DMS53 treated with DMSO at 0.1 percent for 48 hours (cell line): ENCODE measurements at regions not wholly inside any gene's neighbourhood (a gene's known extent, or its start where the extent isn't known, plus 50 kb on each side); places are given as distances from the start of the nearest gene placed in this dataset.
"Not testable (repeated sequence)": the region's sequence is repeated elsewhere in the genome, so short reads cannot be mapped to it uniquely, and the experiment has no call there.

Source experiments
- DNase-seq: peaks from one replicate; lab custom pipeline; 2025; ENCODE audit not compliant: unreplicated experiment; lab: John Stamatoyannopoulos, UW

DNA sequence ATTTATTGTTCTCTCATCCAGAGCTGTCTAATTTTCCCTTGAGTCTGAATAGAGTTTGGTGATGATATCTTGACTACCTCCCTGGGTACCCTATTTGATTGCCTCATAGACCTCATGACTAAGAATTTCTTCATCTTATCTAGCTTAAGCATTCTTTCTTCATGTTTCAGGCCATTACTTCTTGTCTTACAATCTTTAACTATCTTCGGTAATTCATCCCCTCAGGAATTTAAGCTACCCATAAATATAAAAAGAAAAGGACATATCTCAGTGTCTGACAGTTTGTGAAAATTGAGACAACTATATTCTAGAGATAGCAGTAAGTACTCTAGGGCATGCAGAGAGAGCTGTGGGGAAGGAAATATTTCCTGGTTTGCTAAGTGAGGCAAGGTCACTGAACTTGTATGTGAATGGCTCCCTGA, 466.1 kb upstream of the GRID2 start:
- DNase-seq, result no peak

DNA sequence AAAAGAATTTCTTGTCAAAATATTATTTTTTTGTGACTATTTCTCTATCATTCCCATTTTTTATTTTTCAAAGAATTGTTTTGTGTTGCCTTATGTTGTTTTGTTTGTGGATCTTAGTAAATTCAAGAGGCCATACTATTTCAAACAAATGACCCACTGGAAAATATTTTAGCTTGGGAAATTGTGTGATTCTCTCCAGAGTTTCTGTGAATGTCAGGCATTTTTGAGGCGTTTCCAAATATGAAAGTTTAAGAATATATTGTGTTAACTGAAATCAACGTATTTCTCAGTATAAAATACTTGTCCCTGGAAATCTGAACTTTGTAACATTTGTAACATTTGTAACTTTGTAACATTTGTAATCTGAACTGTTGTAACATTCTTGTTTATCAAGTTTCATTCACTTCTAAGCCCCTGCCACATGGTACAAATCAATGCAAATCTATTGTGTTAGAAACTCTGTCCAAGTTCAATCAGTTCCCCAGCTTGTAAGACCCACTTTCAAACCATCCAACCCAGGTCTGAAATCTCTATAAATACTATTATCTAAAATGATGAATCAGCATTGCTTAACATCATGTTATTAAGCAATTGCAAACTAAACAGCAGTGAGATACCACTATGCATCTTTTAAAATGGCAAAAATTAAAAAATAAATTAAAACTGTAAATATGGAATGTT, 465.4 kb upstream of the GRID2 start:
- DNase-seq, result no peak

DNA sequence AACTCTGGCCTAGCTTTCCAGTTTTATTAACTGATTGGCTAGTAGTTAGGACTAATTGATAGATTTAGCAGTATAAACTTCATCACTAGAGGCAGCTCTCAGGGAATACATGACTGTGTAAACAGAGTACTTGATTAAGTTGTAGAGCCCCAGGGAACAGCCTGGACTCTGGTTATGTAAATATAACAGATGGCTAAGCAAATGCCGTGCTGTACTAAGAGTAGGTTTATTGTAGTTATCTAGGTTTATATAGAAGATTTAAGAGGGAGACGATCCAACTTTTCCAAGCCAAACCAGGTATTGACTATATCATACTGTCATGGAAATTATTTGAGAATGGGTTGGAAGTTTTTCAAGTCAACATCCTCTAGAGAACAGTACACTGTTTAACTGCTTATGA, 463.4 kb upstream of the GRID2 start:
- peak; percentile 64 for DNase-seq

DNA sequence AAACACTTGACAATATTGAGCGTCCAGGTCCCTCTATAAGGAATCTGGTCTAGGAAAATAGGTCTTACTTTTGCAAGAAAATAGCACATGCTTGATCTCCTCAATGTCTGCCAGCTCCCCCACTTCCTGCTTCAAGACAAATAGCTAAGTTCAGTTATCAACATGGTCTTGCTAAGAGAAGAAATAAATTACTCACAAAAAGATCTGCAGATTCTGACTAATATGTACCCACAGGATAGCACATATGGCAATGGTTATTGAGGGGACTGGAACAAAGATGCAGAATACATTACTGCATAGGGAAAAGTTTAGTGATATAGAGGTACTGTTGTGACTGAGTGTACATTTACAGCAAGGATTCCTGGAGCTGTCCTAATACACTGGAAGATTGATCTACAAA, 457.5 kb upstream of the GRID2 start:
- DNase-seq, result no peak

DNA sequence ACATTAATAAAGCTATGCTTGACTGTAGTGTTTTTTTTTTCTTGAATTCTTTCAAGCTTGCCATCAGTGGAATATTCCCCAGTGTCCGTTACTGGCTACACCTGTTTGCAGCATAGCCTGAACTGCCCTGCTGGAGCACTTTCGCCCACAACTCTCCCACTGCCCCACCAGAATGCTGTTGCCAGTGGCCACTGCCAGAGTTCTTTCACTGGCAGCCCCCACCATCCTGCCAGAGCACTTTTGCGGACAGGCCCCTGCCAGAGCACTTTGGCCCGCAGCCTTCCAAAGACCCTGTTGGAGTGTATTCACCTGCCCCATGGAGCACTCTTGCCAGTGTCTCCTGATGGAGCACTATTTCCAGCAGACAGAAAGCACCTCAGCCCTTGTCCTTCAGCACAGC, 452.3 kb upstream of the GRID2 start:
- no peak for DNase-seq

DNA sequence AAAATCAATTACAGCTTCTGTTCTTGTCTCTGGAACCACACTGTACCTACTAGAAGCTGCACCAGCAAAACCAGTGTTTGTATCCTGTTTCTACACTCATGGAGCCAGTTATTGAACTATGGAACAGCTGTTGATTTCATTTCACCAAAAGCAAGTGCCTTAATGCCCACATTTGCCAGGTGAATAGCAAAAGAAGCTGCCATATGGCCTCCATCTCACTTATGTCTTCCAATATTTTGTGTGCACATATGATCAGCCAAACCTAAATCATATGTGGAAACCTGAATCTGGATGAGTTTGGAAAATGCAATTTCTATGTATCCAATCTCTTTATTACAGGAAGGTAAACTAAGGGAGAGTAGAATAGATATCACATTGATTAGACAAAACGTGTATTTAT, 415.8 kb upstream of the GRID2 start:
- DNase-seq, result no peak

DNA sequence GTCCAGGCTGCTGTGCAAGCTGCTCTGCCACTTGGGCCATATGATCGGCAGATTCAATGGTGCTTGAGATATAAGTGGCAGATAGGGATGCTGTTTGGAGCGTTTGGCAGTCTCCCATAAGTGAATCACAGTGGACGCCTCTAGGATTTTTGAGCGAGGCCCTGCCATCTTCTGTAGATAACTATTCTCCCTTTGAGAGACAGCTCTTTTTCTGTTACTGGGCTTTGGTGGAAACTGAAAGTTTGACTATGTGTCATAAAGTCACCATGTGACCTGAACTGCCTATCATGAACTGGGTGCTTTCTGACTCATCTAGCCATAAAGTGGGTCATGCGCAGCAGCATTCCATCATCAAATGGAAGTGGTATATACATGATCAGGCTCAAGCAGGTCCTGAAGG, 412.5 kb upstream of the GRID2 start:
- not testable (repeated sequence) for DNase-seq

DNA sequence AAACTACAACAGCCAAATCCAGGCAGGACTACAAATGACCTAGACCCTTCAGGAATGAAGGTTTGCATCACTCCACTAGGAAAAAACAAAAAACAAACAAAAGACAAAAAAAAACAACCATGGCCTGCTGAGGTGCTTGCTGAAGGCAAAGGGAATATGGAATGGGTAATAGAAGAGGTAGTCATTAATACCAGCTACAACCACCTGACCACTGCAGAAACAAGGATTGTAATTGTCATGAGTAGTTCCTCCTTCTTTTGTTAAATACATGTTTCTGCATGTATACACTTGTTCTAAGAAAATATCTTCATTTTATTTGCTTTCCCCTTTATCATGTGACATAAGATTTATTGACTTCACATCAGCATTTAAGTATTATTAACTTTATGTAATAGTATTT, 409.8 kb upstream of the GRID2 start:
- no peak for DNase-seq

DNA sequence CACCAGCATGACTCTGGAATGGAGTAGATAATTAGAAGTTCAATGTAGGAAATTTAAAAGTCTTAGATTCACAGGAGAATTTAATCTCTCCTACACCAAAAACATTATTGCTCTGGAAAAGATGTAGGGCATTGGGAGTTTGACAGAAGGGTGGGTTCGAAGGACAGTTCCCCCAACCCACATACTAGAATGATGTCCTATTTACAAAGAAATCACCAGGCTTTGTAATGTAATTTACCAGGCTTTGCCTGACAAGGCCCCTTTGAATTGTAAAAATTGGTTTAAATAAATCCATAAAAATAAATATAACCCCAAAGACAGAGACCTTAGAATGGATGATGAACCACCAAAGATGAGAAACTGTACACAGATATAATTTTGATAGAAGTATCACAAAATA, 399.2 kb upstream of the GRID2 start:
- no peak for DNase-seq

DNA sequence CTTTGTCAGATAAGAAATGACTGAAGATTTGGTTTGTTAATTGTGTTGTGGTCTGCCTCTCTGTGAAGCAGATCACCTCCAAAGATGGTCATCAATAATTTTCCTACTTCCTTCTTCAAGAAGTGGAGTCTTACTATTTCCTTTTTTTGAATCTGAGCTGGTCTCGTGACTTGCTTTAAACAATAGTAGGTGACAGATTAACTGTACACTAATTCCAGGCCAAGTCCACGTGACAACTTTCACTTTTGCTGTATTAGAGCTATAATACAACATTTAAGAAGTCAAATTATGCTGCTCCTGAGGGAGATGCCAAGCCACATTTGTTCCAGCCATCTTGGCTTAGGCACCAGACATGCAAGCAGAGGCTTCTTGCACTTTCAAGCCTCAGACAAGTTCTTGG, 393.8 kb upstream of the GRID2 start:
- no peak for DNase-seq

DNA sequence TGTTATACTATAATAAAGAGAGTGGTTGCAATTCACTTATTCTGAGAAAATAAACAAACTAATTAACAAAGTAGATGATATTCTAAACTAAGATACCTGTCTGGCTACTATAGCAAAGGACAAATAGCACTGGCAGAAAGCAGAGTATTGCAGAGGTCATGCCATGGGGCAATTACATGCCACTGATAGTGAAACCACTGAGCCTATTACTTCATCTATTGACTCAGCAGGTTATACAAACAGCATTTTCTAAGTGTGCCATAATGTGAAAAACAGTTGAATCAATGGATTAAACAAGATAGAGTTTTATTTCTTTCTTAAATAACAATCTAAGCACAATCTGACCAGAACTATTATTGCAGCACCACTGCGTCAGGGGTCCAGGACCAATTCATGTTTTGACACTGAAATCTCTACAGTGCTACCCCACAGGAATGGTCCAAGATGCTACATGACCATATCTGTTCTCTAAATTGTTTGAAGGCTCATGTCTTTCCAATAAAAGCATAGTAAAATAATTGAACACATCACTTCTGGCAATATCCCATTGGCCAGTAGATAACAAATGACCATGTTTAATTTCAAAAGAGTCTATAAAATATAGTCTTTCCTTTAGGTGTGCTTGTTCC, 389.5 kb upstream of the GRID2 start:
- peak; percentile 79 for DNase-seq

DNA sequence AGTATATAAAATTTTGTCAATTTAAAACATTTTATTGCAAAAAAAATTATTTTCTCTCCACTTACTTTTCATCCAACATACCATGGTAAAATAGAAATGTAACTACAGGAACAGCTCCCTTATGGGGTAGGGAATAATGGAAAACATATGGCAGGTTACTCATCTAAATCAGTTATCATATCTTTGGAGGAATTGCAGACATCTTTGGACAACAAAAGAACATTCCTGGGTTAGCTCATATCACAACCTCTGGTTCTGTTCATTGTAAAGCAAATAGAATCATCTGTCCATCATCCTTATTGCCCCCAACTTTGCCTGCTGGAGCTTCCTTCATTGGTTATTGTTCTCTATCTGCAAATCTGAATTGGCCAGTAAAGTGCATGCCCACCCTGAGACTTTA, 387.5 kb upstream of the GRID2 start:
- no peak for DNase-seq

DNA sequence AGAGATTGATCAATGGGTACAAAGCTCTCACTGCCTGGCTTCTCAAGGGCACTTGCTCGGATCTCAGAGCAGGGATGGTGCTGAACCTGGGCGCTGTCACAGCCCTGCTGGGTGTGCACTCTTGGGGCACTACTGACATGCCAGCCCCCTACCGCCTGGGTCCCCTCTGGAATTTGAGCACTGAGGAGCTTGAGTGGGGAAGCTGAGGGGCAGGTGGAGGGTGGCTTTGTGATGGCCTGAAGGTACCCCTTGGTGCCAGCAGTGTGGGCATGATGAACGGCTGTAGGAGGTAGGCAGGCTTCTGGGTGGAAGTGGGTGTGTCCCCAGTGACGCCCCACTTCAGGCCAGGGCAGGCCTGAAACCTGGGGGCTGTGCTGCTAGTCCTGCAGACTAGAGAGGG, 379.1 kb upstream of the GRID2 start:
- DNase-seq, result no peak

DNA sequence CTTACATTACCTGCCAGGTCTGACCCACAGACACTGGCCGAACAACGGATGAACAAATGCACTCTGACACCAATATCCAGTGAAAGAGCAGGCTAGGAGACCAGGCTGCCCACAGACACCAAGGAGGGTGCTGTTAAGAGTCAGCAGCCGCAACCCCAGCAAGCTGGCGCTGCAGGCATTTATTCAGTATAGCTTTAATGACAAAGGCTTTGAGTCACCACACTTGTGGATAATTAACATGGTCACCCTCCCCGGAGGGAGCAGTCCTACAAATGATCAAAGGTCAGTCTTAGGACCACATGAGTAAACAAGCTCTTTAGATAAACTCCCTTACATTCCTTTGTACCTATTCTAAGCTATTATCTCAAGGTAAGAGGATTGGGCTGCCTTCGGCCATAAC, 368.5 kb upstream of the GRID2 start:
- no peak for DNase-seq

DNA sequence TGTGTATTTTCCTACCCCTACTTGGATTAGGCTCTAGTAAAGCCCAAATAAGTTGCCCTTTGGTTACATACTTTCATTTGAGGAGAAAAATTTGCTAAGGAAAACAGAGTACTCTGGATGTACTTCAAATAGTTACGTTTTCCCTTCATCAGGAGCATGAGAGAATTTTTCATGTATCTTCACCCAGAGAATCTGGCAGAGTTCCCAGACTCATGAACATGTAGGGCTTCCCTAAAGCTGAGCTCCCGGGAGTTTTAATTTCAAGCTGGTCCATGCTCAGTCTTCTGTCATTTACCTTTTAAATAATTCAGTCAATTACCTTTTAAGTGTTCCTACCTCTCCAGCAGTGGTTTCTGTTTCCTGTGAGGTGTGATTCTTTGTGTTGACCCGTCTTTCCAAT, 367.5 kb upstream of the GRID2 start:
- no peak for DNase-seq

DNA sequence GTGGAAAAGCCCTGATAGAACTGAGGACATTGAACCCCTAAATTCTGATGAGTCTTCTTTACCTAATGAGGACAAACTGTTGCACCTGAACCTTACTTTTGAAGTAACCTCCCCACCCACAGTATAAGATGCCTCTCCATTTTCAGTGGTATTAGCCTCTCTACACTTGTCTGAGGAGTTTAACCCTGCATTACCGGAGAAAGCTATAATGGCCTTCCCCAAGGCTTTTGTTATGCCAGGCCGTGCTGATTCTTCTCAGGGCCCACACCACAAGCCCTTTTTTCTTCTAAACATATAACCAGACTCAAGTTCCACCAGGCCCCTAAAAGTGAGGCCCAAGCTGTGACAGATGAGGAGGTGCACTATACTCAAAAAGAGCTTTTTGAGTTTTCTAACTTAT, 345.8 kb upstream of the GRID2 start:
- no peak for DNase-seq

DNA sequence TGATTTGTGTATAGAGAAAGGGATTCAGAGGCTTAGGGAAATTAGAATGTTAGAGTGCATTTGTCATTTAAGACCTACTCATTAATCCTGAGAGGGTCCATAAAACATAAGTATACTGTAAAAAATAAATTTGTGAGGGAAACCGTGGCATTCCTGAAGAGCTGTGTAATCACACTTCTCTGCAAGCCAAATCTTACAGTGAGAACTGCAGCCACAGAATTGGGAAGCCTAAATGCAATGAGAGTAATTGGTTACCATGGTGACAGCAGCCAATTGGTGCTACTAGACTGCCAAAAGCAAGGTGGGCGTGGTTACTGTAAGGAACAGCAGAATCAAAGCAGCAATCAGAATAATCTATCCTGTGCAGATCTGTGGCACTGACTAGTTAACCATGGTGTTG, 345.2 kb upstream of the GRID2 start:
- no peak for DNase-seq

DNA sequence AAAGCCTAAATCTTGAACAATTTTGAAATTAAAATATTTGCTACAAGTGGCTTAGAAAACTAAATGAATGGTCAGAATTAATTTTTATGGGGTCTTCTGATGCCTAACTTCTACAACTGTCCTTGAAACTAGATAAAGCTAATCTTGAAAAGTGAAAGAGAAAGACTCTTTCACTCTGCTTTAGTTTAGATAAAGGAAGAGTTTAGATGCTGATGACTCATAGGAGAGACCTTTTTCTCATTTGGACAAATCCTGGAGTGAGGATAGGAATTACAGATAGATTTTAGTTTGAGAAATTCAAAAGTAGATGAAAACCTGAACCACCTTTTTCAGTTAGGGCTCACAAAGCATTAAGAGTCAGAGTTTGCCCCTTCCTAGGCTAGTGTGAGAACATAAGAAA, 342.3 kb upstream of the GRID2 start:
- no peak for DNase-seq

DNA sequence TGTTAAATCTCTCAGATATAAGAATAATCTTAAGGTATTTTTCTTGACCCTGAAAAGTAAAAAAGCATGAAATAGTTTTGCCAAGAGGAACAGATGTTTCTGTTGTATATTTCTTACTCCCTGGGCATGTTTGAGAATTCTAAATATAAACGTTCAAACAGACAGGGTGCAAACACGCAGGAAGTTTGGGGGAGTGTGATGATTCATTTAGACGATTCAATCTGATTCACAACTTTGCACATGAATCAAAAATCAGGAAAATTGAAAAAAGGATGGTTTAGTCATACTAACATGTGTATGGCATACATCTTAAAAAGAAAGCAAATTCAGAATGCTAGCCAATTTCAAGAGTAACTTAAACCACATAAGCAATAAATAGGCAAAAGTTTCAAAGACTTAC, 340.3 kb upstream of the GRID2 start:
- DNase-seq, result no peak

DNA sequence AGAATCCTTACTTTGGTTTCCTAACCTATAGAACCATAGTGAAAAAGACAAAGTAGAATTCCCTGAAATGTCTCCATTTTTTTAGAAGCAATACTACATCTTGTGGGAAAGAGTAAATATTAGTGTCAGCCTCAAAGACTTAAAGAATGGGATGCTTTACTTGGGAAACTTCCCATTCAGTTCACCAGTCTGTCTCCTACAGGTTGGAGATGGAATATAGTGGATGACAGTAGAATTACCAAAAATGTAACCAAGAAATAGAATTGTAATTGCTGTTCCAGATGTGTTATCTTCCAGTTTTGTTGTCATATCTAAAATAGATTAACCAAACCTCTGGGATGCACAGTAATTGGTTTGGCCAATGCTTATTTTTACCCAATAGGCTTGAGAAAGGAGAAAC, 338.6 kb upstream of the GRID2 start:
- no peak for DNase-seq

DNA sequence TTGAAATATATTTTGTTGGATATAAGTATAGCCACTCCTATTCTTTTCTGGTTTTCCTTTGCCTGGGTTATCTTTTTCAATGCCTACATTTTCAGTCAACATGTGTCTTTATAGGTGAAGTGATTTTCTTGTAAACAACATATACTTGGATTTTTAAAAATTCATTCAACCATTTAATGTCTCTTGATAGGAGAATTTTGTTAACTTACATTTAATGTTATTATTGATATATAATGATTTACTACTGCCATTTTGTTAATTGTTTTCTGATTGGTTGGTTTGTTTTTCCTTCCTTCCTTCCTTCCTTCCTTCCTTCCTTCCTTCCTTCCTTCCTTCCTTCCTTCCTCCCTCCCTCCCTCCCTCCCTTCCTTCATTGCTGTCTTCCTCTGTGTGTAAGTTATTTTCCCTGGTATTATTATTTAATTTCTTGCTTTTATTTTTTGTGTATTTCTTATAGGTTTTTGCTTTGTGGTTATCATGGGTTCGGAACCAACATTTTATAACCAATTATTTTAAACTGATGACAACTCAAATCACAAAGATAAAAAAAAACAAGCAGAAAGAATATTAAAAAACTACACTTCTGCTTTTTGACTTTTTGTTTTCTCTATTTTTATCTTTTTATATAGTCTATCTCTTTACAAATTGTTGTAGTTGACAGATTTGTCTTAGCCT, 330.1 kb upstream of the GRID2 start:
- DNase-seq, result no peak

DNA sequence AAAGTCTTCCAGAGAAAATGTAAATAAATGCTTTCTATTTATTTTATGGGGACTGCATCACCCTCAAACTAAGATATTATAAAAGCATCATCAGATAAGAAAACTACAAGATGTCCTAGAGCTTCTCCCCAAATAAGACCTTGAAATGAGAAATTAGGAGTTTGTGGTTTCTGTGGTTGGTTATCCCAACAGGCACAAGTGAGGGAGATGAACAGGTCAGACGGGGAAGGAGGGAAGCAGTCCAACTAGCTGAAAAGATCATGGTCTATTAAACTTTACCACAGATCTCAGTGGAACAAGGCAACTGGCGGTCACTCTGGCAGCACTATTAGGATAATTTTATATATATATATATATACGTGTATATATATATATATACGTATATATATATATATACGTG, 319.3 kb upstream of the GRID2 start:
- no peak for DNase-seq

DNA sequence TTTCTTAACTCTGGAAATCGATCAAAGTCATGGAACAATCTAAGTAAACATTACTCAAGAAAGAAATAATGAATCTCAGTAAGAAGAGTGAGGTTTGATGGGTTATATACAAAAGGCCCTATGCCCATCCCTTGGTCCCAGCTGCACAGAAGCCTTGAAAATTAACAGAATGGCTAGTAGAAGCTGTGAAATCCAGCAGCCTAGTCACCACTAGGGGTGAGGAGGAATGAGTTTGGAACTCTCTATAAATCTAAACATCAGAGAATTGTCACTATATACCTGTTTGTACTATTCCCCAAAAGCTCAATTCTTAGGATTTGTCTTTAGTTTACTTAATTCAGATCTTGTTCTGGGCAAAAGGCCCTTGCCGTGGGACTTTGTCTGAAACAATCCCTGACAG, 313.9 kb upstream of the GRID2 start:
- no peak for DNase-seq
